H1 (cell line): ENCODE measurements at regions not wholly inside any gene's neighbourhood (a gene's known extent, or its start where the extent isn't known, plus 50 kb on each side); places are given as distances from the start of the nearest gene placed in this dataset.

Source experiments
- ASH2L ChIP-seq: fragments of 200-600, 300-600 bp; sonication (generic); IDR thresholded peaks from one replicate; pipeline ENCODE4 v1.7.1; 2017; ENCODE audit warnings: low read length
- YY1 ChIP-seq: IDR thresholded peaks from 2 replicates; pipeline ENCODE4 v1.6.1; 2011; ENCODE audit warnings: low read depth, mild to moderate bottlenecking, low read length
- TF ChIP-seq, protein P1 (sequence below), 3 experiments: IDR thresholded peaks; 1 replicate in 2 of 3; 2 replicates in 1 of 3; pipeline versions ENCODE4 v1.5.1 to v1.6.1; 2011; ENCODE audit warnings: low read length in 3 of 3, mild to moderate bottlenecking in 3 of 3, inconsistent platforms in 2 of 3, low read depth in 1 of 3, moderate library complexity in 1 of 3; ENCODE audit not compliant: insufficient read depth in 1 of 3; ENCODE audit errors: control extremely low read depth in 1 of 3

- TF ChIP-seq ASH2L (no peak), YY1 (no peak)
- TF ChIP-seq, protein P1, sequence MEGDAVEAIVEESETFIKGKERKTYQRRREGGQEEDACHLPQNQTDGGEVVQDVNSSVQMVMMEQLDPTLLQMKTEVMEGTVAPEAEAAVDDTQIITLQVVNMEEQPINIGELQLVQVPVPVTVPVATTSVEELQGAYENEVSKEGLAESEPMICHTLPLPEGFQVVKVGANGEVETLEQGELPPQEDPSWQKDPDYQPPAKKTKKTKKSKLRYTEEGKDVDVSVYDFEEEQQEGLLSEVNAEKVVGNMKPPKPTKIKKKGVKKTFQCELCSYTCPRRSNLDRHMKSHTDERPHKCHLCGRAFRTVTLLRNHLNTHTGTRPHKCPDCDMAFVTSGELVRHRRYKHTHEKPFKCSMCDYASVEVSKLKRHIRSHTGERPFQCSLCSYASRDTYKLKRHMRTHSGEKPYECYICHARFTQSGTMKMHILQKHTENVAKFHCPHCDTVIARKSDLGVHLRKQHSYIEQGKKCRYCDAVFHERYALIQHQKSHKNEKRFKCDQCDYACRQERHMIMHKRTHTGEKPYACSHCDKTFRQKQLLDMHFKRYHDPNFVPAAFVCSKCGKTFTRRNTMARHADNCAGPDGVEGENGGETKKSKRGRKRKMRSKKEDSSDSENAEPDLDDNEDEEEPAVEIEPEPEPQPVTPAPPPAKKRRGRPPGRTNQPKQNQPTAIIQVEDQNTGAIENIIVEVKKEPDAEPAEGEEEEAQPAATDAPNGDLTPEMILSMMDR (IDR thresholded peaks at IDR 0.05; ENCODE audit: control extremely low read depth in 1 of 3, insufficient read depth in 1 of 3, low read depth in 1 of 3, low read length in 3 of 3), result no peak
These were observed 250.0 kb upstream of the TNC start for GRCh38 chr9:115367780-115368525.
